ENCODE measurements at regions not wholly inside any gene's neighbourhood (a gene's known extent, or its start where the extent isn't known, plus 50 kb on each side); places are given as distances from the start of the nearest gene placed in this dataset.

GRCh38 chr11:86145439-86146156 is 76.7 kb upstream of the PICALM start:
- TF ChIP-seq, protein P1, sequence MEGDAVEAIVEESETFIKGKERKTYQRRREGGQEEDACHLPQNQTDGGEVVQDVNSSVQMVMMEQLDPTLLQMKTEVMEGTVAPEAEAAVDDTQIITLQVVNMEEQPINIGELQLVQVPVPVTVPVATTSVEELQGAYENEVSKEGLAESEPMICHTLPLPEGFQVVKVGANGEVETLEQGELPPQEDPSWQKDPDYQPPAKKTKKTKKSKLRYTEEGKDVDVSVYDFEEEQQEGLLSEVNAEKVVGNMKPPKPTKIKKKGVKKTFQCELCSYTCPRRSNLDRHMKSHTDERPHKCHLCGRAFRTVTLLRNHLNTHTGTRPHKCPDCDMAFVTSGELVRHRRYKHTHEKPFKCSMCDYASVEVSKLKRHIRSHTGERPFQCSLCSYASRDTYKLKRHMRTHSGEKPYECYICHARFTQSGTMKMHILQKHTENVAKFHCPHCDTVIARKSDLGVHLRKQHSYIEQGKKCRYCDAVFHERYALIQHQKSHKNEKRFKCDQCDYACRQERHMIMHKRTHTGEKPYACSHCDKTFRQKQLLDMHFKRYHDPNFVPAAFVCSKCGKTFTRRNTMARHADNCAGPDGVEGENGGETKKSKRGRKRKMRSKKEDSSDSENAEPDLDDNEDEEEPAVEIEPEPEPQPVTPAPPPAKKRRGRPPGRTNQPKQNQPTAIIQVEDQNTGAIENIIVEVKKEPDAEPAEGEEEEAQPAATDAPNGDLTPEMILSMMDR (IDR thresholded peaks at IDR 0.05) = no peak
- TF ChIP-seq POLR2A (IDR thresholded peaks at IDR 0.05) = no peak

Measured in lower leg skin (tissue), 3 donors.